Left lung (tissue), 4 donors: ENCODE measurements at regions not wholly inside any gene's neighbourhood (a gene's known extent, or its start where the extent isn't known, plus 50 kb on each side); places are given as distances from the start of the nearest gene placed in this dataset.

Source experiments
- ATAC-seq: fragments of 200-7000 bp; cut with Tn5 transposase; one replicate; pipeline ENCODE4 v1.9.1; 2020; ENCODE audit warnings: moderate library complexity
- DNase-seq, 4 donors: peaks; one replicate each; pipeline ENCODE4 v3.0.0-alpha.2; 2013 to 2020
- H3K27ac ChIP-seq, 2 donors: fragments of 200-600 bp; sonication (generic) in 1 of 2; one replicate each; pipeline versions ENCODE4 v1.5.0 to v1.8.0; 2020 to 2021
- H3K27me3 ChIP-seq, 2 donors: fragments of 200-600 bp; sonication (generic) in 1 of 2; one replicate each; pipeline versions ENCODE4 v1.5.0 to v1.8.0; 2020 to 2021
- H3K36me3 ChIP-seq, 2 donors: fragments of 200-600 bp; sonication (generic) in 1 of 2; one replicate each; pipeline versions ENCODE4 v1.5.0 to v1.8.0; 2020 to 2021
- H3K4me1 ChIP-seq, 2 donors: fragments of 200-600 bp; one replicate each; pipeline ENCODE4 v1.8.0; 2021
- H3K4me3 ChIP-seq, 2 donors: fragments of 200-600 bp; sonication (generic) in 1 of 2; one replicate each; pipeline versions ENCODE4 v1.5.0 to v1.8.0; 2020 to 2021; ENCODE audit warnings: mild to moderate bottlenecking in 1 of 2
- H3K9me3 ChIP-seq, 2 donors: fragments of 200-600 bp; sonication (generic) in 1 of 2; one replicate each; pipeline versions ENCODE4 v1.5.0 to v1.8.0; 2020 to 2021
- CTCF ChIP-seq, 2 donors: fragments of 200-600 bp; sonication (generic) in 1 of 2; IDR thresholded peaks; one replicate each; pipeline versions ENCODE4 v1.5.0 to v1.8.0; 2021; ENCODE audit warnings: antibody characterized with exemption in 2 of 2
- intact Hi-C, 2 donors: fragments of 100-400 bp; cut with DNase I; formaldehyde crosslinking; loops; one replicate each; pipeline versions ENCODE4 v1.11.2 to v1.14.2; 2022
- donor health status: DM: no; HTN: yes; CAD: no.
- donor health status: DM: no; HTN: no; CAD: no.

GRCh38 chr2:180141600-180141999, 134.5 kb upstream of the CWC22 start:
- intact Hi-C loops: no loop called here
- DNase-seq: no peak
- no peak for ATAC-seq
- no peaks in the 10 kb centered on the region for H3K36me3 ChIP-seq
- TF ChIP-seq CTCF (IDR thresholded peaks at IDR 0.05): no peak
- H3K4me1 ChIP-seq: no peaks in the 10 kb centered on the region
- H3K27me3 ChIP-seq: no peaks in the 10 kb centered on the region
- no peak overlapping the region for H3K4me3 ChIP-seq
- no peaks in the 10 kb centered on the region for H3K9me3 ChIP-seq
- H3K27ac ChIP-seq: no peak overlapping the region

GRCh38 chr2:180133736-180134135, 126.6 kb upstream of the CWC22 start:
- intact Hi-C loops: no loop called here
- Histone ChIP-seq H3K27me3 (no peaks in the 10 kb centered on the region), H3K9me3 (no peaks in the 10 kb centered on the region), H3K4me1 (no peaks in the 10 kb centered on the region), H3K4me3 (no peak overlapping the region), H3K36me3 (no peaks in the 10 kb centered on the region), H3K27ac (no peak overlapping the region)
- DNase-seq: no peak
- ATAC-seq: no peak
- no peak for TF ChIP-seq CTCF (IDR thresholded peaks at IDR 0.05)

GRCh38 chr2:180130403-180130802, 123.3 kb upstream of the CWC22 start:
- Histone ChIP-seq H3K27ac (no peak overlapping the region), H3K36me3 (no peaks in the 10 kb centered on the region), H3K27me3 (no peaks in the 10 kb centered on the region), H3K4me3 (no peak overlapping the region), H3K4me1 (no peaks in the 10 kb centered on the region), H3K9me3 (no peaks in the 10 kb centered on the region)
- intact Hi-C loops: no loop called here
- DNase-seq (no peak), ATAC-seq (no peak)
- TF ChIP-seq CTCF (IDR thresholded peaks at IDR 0.05): no peak

GRCh38 chr2:180128861-180129260, 121.8 kb upstream of the CWC22 start:
- no peak overlapping the region for H3K27ac ChIP-seq
- intact Hi-C loops: no loop called here
- H3K36me3 ChIP-seq: no peaks in the 10 kb centered on the region
- DNase-seq (no peak), ATAC-seq (no peak)
- H3K4me3 ChIP-seq: no peak overlapping the region
- no peaks in the 10 kb centered on the region for H3K27me3 ChIP-seq
- no peak for TF ChIP-seq CTCF (IDR thresholded peaks at IDR 0.05)
- H3K9me3 ChIP-seq: no peaks in the 10 kb centered on the region
- H3K4me1 ChIP-seq: no peaks in the 10 kb centered on the region

GRCh38 chr2:180125245-180125962, 118.3 kb upstream of the CWC22 start:
- Histone ChIP-seq H3K9me3 (no peaks in the 10 kb centered on the region), H3K4me1 (no peaks in the 10 kb centered on the region), H3K4me3 (no peak overlapping the region), H3K36me3 (no peaks in the 10 kb centered on the region), H3K27ac (no peak overlapping the region), H3K27me3 (no peaks in the 10 kb centered on the region)
- ATAC-seq (peak; percentile 94), DNase-seq (peak in 3 of 4 donors; percentile 39 to 87 (median 57))
- TF ChIP-seq CTCF (IDR thresholded peaks at IDR 0.05): peak in 1 of 2 donors; percentile 45
- intact Hi-C loops: no loop called here
